H1 (cell line): ENCODE measurements at regions not wholly inside any gene's neighbourhood (a gene's known extent, or its start where the extent isn't known, plus 50 kb on each side); places are given as distances from the start of the nearest gene placed in this dataset.

Source experiments
- KDM5A ChIP-seq: fragments of 200-600 bp; IDR thresholded peaks from 2 replicates; pipeline ENCODE4 v1.7.1; 2012; ENCODE audit warnings: mild to moderate bottlenecking, low read length, inconsistent platforms, mixed read lengths
- TEAD4 ChIP-seq: IDR thresholded peaks from 2 replicates; pipeline ENCODE4 v1.6.1; 2012; ENCODE audit warnings: low read depth, low read length, inconsistent platforms, mixed read lengths

- TF ChIP-seq KDM5A (no peak), TEAD4 (no peak)
Observed at GRCh38 chr11:23680488-23681230, 816.2 kb upstream of the LUZP2 start (continued).
